ENCODE measurements at regions not wholly inside any gene's neighbourhood (a gene's known extent, or its start where the extent isn't known, plus 50 kb on each side); places are given as distances from the start of the nearest gene placed in this dataset.

- no peak for TF ChIP-seq CTCF (conservative IDR thresholded peaks at IDR 0.05; ENCODE audit: low read depth)
- H3K27ac ChIP-seq, result no peak overlapping the region
- no peak for DNase-seq (ENCODE audit: low spot score)
- CTCF ChIA-PET, result no interaction called here
- POLR2A ChIA-PET (ENCODE audit: low non-redundant PET), result no interaction called here
Measured at GRCh38 chr5:56580864-56581263, 234.5 kb upstream of the MAP3K1 start.

GRCh38 chr5:56575821-56576220 lies 239.5 kb upstream of the MAP3K1 start:
- TF ChIP-seq CTCF (conservative IDR thresholded peaks at IDR 0.05; ENCODE audit: low read depth), result no peak

GRCh38 chr5:56574778-56575177 lies 240.6 kb upstream of the MAP3K1 start:
- no peak for TF ChIP-seq CTCF (conservative IDR thresholded peaks at IDR 0.05; ENCODE audit: low read depth)
- CTCF ChIA-PET, result interaction anchor here (0.6 kb wide), 2 partner anchors 18 to 45 kb away, joined by 3 read pairs; no protein-coding TSS in a partner anchor
- POLR2A ChIA-PET (ENCODE audit: low non-redundant PET), result no interaction called here
- DNase-seq (ENCODE audit: low spot score), result no peak
- no peak overlapping the region for H3K27ac ChIP-seq

More at GRCh38 chr5:56575821-56576220, 239.5 kb upstream of the MAP3K1 start:
- ChIA-PET CTCF (interaction anchor here (0.5 to 0.9 kb wide), 3 partner anchors 163 to 662 kb away, joined by 3 read pairs; no protein-coding TSS in a partner anchor), POLR2A (ENCODE audit: low non-redundant PET) (no interaction called here)
- DNase-seq (ENCODE audit: low spot score), result no peak
- no peak overlapping the region for H3K27ac ChIP-seq

- peak; percentile 20 for DNase-seq (ENCODE audit: low spot score)
- ChIA-PET POLR2A (ENCODE audit: low non-redundant PET) (no interaction called here), CTCF (interaction anchor here (0.7 to 1.5 kb wide), 3 partner anchors 16 to 41 kb away, joined by 3 to 6 read pairs (median 4); no protein-coding TSS in a partner anchor)
- TF ChIP-seq CTCF (conservative IDR thresholded peaks at IDR 0.05; ENCODE audit: low read depth), result no peak
- no peak overlapping the region for H3K27ac ChIP-seq
Measured at GRCh38 chr5:56569566-56569965, 245.8 kb upstream of the MAP3K1 start.

- no peak for DNase-seq (ENCODE audit: low spot score)
- no peak for TF ChIP-seq CTCF (conservative IDR thresholded peaks at IDR 0.05; ENCODE audit: low read depth)
- ChIA-PET POLR2A (ENCODE audit: low non-redundant PET) (no interaction called here), CTCF (interaction anchor here (1.5 kb wide), 1 partner anchor 16 kb away, joined by 6 read pairs; no protein-coding TSS in a partner anchor)
- no peak overlapping the region for H3K27ac ChIP-seq
Measured at GRCh38 chr5:56569076-56569475, 246.3 kb upstream of the MAP3K1 start.

GRCh38 chr5:56567278-56567677 lies 248.1 kb upstream of the MAP3K1 start:
- H3K27ac ChIP-seq, result no peak overlapping the region
- ChIA-PET CTCF (interaction anchor here (0.6 to 0.7 kb wide), 2 partner anchors 13 to 263 kb away, joined by 3 to 5 read pairs; no protein-coding TSS in a partner anchor), POLR2A (ENCODE audit: low non-redundant PET) (no interaction called here)
- no peak for DNase-seq (ENCODE audit: low spot score)
- TF ChIP-seq CTCF (conservative IDR thresholded peaks at IDR 0.05; ENCODE audit: low read depth), result no peak

All from RWPE1 (cell line).